GM13976 (cell line): ENCODE measurements at regions not wholly inside any gene's neighbourhood (a gene's known extent, or its start where the extent isn't known, plus 50 kb on each side); places are given as distances from the start of the nearest gene placed in this dataset.

ENCODE experiments used
- DNase-seq: peaks from one replicate; pipeline ENCODE4 v3.0.0; 2012; ENCODE audit warnings: low spot score
- in situ Hi-C: fragments of 300-500 bp; cut with MboI; formaldehyde crosslinking; loops from one replicate; pipeline ENCODE4 v1.12.0; 2022; ENCODE audit warnings: low sequenced_read_pairs, mixed read lengths, inconsistent platforms; ENCODE audit not compliant: unreplicated experiment
- TF ChIP-seq, protein P1 (sequence below): IDR thresholded peaks from 2 replicates; pipeline ENCODE4 v1.5.1; 2012; ENCODE audit warnings: borderline replicate concordance, mild to moderate bottlenecking; ENCODE audit not compliant: insufficient read depth; ENCODE audit errors: extremely low read depth, missing control alignments, control extremely low read depth

DNA sequence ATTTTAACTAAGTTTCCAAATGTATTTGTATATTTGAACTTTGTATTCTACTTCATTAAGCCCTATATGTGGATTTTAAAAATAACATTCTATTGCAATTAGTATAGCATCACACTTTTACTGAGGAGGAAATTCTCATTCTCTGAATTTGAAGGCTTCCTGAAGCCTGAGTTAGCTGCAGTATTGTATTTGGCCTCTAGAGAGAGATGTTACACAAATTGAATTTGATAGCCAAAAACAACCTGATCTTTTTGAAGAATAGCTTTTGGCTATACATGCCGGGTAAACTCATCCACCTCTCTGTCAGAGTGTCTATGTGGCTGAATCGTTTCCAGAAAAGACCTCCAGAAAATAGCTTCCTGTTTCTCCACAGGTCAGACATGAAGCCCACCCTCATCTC is 316.5 kb upstream of the OR4E1 start:
- DNase-seq = no peak
- in situ Hi-C loops = no loop called here
- TF ChIP-seq, protein P1, sequence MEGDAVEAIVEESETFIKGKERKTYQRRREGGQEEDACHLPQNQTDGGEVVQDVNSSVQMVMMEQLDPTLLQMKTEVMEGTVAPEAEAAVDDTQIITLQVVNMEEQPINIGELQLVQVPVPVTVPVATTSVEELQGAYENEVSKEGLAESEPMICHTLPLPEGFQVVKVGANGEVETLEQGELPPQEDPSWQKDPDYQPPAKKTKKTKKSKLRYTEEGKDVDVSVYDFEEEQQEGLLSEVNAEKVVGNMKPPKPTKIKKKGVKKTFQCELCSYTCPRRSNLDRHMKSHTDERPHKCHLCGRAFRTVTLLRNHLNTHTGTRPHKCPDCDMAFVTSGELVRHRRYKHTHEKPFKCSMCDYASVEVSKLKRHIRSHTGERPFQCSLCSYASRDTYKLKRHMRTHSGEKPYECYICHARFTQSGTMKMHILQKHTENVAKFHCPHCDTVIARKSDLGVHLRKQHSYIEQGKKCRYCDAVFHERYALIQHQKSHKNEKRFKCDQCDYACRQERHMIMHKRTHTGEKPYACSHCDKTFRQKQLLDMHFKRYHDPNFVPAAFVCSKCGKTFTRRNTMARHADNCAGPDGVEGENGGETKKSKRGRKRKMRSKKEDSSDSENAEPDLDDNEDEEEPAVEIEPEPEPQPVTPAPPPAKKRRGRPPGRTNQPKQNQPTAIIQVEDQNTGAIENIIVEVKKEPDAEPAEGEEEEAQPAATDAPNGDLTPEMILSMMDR = no peak

DNA sequence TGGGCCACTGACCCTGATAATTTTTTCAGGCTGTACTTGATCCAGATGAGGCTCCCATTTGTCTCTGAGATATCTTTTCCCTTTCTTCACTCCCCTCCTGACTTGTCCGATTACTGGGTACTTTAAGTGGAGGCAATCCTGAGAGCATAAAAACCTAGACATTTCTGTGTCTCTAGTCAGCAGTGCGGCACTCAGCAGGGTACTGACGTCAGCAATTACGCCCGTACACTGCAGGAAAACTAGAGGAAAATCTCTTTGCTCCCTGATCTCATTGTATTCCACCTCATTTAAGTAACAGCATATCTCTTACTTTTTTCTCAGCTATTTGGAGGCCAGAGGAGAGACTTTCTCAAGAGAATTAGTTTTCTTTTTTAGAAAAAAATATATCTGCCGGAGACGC is 315.5 kb upstream of the OR4E1 start:
- TF ChIP-seq, protein P1 = no peak
- in situ Hi-C loops = no loop called here
- DNase-seq = no peak

DNA sequence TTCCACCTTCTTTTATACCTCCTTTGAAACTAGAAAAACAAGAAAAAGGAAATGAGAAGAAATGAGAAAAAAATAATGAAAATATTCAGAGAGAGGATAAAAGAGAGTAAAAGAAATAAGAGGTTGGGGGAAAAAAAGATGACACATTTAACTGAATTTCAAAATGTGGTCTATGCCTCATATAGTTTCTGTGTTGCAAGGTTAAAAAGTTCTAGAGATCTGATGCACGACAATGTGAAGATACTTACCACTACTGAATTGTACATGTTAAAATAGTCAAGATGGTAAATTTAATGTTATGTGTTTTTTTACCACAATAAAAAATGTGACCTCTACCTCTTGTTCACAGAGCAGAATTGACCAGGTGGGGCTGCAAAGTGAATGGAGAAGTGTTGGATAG is 314.8 kb upstream of the OR4E1 start:
- DNase-seq = no peak
- TF ChIP-seq, protein P1 = no peak
- in situ Hi-C loops = no loop called here

DNA sequence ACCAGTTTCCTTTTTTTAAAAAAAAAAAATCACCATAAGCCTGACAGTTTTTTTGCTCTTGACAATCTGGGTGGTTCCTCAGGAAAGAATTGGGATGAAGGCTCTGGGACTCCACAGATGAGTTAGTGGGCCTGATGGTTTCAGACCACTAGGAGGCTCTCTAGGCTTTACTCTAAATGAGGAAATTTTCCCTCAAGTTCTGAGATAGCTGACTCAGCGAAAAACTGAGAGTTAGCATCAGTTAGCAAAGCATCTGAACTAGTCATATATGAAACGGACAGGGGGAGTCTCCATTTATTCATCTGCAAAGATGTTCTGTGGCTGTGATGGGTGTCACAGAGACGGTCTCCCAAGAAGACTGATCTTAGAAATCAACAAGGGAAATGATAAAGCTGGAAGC is 314.3 kb upstream of the OR4E1 start:
- in situ Hi-C loops = no loop called here
- TF ChIP-seq, protein P1 = no peak
- no peak for DNase-seq

DNA sequence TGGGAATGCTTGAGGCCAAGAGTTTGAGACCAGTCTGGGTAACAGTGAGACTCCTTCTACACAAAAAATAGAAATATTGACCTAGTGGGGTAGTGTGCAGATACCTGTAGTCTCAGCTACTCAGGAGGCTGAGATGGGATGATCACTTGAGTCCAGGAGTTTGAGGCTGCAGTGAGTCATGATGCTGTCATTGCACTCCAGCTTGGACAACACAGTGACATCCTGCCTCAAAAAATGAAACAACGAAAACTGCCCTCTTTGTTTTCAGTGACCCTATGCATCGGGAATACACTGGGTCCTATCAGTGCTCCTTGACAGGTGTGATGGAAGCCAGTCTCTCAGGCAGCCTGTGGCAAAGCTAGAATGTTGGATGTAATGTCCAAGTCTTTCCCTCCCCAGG is 311.5 kb upstream of the OR4E1 start:
- TF ChIP-seq, protein P1 = no peak
- in situ Hi-C loops = no loop called here

DNA sequence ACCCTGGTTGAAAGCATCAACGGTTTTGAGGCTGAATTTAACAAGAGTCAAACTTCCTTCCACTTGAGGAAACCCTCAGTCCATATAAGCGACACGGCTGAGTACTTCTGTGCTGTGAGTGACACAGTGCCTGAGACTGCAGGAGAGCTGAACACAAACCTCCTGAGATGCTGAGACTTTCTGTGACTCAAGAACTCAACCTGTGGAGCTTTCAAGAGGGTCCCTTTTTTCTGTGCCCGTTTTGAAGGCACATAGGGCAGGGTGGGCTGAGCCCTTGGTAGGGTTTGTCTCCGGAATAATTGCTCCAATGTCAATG is 305.3 kb upstream of the OR4E1 start:
- TF ChIP-seq, protein P1 = no peak
- in situ Hi-C loops = no loop called here
- DNase-seq = no peak

More for the DNA sequence above, 311.5 kb upstream of the OR4E1 start:
- no peak for DNase-seq
